PC-9 (cell line): ENCODE measurements at regions not wholly inside any gene's neighbourhood (a gene's known extent, or its start where the extent isn't known, plus 50 kb on each side); places are given as distances from the start of the nearest gene placed in this dataset.

Experiments
- CTCF ChIP-seq: fragments of 200-600 bp; sonication (generic); conservative IDR thresholded peaks from 2 replicates; pipeline ENCODE4 v1.6.1; 2017; ENCODE audit warnings: mixed run types, antibody characterized with exemption, mild to moderate bottlenecking, moderate library complexity
- EZH2 ChIP-seq: fragments of 200-600 bp; sonication (generic); IDR thresholded peaks from 2 replicates; pipeline ENCODE4 v1.8.0; 2017; ENCODE audit warnings: antibody characterized with exemption, low read depth

DNA sequence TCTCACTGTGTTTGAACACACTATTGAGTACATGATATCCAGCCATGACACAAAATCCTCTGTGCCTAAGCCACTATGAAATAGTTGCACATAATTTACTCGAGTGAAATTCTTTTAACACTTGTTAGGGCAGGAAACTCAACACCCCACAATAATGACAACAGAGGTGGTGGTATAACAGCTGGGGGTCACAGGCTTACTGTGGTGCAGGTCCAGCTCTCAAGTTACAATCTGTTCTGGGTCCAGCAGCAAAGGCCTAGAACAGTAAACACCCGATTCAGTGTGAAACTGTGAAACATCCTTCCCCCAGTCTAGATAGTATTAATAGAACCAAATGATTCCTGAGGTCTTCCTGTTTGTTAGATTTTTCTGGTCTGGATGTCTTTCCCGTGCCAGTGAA is 102.9 kb upstream of the APC start:
- TF ChIP-seq CTCF (no peak), EZH2 (no peak)
